Nephron progenitor cell (in vitro differentiated cells): ENCODE measurements at regions not wholly inside any gene's neighbourhood (a gene's known extent, or its start where the extent isn't known, plus 50 kb on each side); places are given as distances from the start of the nearest gene placed in this dataset.
"Not testable (repeated sequence)": the region's sequence is repeated elsewhere in the genome, so short reads cannot be mapped to it uniquely, and the experiment has no call there.

Experiments used
- DNase-seq: peaks from one replicate; pipeline ENCODE4 v3.0.0; 2021
- H3K27ac Mint-ChIP-seq: 2 replicates; pipeline ENCODE4 v1.8.0; 2021; ENCODE audit warnings: mild to moderate bottlenecking, moderate library complexity, mixed read lengths
- H3K27me3 Mint-ChIP-seq: 2 replicates; pipeline ENCODE4 v1.8.0; 2021; ENCODE audit warnings: mild to moderate bottlenecking, low read depth, mixed read lengths; ENCODE audit not compliant: poor library complexity
- H3K36me3 Mint-ChIP-seq: 2 replicates; pipeline ENCODE4 v1.8.0; 2021; ENCODE audit warnings: low read depth, mixed read lengths
- H3K4me1 Mint-ChIP-seq: 2 replicates; pipeline ENCODE4 v1.8.0; 2021; ENCODE audit warnings: mixed read lengths
- H3K4me3 Mint-ChIP-seq: 2 replicates; pipeline ENCODE4 v1.8.0; 2021; ENCODE audit warnings: mild to moderate bottlenecking, moderate library complexity, mixed read lengths
- H3K9me3 Mint-ChIP-seq: 2 replicates; pipeline ENCODE4 v1.8.0; 2021; ENCODE audit warnings: mild to moderate bottlenecking, moderate library complexity, mixed read lengths
- TF ChIP-seq, protein P1 (sequence below): fragments of 200-600 bp; sonication (generic); IDR thresholded peaks from 2 replicates; pipeline ENCODE4 v1.5.0; 2021; ENCODE audit warnings: antibody characterized with exemption

DNA sequence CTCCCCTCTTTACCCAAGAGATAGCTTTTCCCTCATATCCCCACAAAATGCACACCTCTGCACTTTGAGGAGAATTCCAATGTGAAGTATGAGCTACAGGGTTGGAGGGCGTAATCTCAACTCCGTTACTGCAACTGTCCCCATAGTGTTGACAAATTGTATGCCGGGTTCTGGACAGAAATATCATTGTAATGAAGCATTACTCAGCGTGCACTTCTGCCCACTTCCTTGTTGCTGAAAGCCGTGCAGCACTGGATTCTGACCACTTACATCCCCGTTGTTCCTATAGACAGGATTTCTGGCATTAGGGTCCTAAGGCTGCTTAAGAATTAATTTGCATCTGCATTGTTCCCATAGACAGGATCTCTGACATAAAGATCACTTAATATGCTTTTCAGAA is 205.6 kb downstream of the RHOU start:
- Mint-ChIP-seq H3K27ac (no peak overlapping the region), H3K4me3 (no peak overlapping the region), H3K4me1 (peaks cover 50% of the 10 kb centered on the region), H3K9me3 (peaks cover 9% of the 10 kb centered on the region), H3K36me3 (no peaks in the 10 kb centered on the region), H3K27me3 (peaks cover 3% of the 10 kb centered on the region)
- TF ChIP-seq, protein P1, sequence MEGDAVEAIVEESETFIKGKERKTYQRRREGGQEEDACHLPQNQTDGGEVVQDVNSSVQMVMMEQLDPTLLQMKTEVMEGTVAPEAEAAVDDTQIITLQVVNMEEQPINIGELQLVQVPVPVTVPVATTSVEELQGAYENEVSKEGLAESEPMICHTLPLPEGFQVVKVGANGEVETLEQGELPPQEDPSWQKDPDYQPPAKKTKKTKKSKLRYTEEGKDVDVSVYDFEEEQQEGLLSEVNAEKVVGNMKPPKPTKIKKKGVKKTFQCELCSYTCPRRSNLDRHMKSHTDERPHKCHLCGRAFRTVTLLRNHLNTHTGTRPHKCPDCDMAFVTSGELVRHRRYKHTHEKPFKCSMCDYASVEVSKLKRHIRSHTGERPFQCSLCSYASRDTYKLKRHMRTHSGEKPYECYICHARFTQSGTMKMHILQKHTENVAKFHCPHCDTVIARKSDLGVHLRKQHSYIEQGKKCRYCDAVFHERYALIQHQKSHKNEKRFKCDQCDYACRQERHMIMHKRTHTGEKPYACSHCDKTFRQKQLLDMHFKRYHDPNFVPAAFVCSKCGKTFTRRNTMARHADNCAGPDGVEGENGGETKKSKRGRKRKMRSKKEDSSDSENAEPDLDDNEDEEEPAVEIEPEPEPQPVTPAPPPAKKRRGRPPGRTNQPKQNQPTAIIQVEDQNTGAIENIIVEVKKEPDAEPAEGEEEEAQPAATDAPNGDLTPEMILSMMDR = no peak
- no peak for DNase-seq

DNA sequence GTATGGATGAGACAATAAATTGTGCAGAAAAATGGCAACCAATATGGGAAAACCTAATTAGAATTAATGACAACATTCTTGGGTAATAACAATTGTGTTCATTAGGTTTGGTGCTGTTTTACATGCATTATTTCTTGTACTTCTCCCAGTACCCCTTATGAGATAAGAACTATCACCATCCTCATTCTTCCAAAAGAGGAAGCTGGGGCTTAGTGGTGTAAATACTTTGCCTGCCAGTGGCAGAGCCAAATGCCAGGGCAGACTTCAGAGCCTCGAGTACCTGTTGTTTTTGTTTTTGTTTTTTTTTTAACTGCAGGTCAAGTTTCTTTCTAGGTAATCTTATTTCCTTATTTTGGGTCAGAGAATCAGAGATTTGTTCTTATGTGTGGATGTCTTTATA is 206.4 kb downstream of the RHOU start:
- Mint-ChIP-seq H3K27ac (no peak overlapping the region), H3K4me3 (no peak overlapping the region), H3K4me1 (peaks cover 45% of the 10 kb centered on the region), H3K27me3 (no peaks in the 10 kb centered on the region), H3K36me3 (no peaks in the 10 kb centered on the region), H3K9me3 (peaks cover 9% of the 10 kb centered on the region)
- TF ChIP-seq, protein P1 = no peak
- no peak for DNase-seq

DNA sequence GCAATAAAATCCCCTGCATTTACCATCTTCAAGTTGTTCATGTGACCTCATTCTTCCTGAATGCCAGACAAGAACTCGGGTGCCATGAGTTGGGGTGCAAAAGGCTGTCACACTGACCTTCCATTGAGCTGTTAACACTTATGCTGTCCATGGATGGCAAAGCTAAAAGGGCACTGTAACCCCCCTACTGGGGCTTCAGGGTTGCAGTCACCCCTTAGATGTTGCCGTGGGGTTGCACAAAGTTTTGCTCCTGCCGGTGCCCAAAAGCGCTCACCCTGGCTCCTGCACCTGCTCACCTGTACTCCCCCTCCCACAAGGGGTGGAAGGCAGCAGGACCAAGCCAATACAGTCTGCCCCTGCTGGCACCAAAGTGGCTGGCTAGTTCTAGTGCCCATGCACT is 208.2 kb downstream of the RHOU start:
- H3K27ac Mint-ChIP-seq = no peak overlapping the region
- H3K27me3 Mint-ChIP-seq = no peaks in the 10 kb centered on the region
- H3K4me3 Mint-ChIP-seq = no peak overlapping the region

DNA sequence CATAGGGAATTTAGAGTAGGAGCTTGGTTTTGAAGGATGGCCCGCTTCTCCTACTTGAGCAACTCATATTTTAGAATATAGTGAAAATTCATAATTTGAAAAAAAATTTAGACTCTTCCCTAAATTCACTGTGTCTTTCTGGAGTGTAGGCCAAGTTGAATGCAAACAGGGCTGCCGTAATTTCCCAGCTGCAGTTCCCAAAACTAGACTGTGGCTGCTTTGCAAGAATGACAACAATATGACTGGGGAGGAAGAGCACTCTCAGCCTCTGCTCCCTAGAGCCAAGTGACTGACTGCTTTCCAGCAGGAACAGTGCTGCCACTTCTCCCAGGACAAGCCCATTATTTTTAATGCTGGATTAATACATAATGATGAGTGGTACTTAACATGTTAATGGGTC is 209.0 kb downstream of the RHOU start:
- Mint-ChIP-seq H3K4me1 (peaks cover 19% of the 10 kb centered on the region), H3K4me3 (no peak overlapping the region), H3K36me3 (no peaks in the 10 kb centered on the region), H3K9me3 (peaks cover 9% of the 10 kb centered on the region), H3K27me3 (no peaks in the 10 kb centered on the region), H3K27ac (no peak overlapping the region)
- TF ChIP-seq, protein P1 = no peak
- DNase-seq = no peak

More for the DNA sequence above, 208.2 kb downstream of the RHOU start:
- peaks cover 28% of the 10 kb centered on the region for H3K4me1 Mint-ChIP-seq
- H3K36me3 Mint-ChIP-seq = no peaks in the 10 kb centered on the region
- TF ChIP-seq, protein P1 = no peak
- DNase-seq = no peak
- H3K9me3 Mint-ChIP-seq = peaks cover 9% of the 10 kb centered on the region

DNA sequence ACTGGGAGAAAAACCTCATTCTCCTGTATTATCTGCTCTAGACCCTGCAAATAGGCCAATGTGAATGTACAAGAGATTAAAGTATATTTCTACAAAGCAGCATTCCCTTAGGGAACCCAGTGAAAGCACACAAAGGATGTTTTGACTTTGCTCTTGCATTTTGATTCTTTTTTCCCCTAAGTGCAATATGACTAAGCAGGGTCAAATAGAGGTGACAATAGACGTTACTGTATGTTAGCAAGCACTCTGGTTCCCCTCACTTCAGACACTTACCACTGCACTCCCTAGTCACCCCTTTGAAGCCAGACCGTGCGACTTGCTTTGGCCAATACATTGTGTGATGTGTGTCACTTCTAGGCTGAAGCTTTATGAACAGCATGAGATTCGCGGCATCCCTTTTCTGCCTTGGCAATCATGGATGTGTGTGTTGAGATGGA is 209.7 kb downstream of the RHOU start:
- Mint-ChIP-seq H3K27me3 (no peaks in the 10 kb centered on the region), H3K9me3 (peaks cover 9% of the 10 kb centered on the region), H3K4me3 (no peak overlapping the region), H3K36me3 (no peaks in the 10 kb centered on the region), H3K27ac (no peak overlapping the region), H3K4me1 (peaks cover 12% of the 10 kb centered on the region)
- TF ChIP-seq, protein P1 = no peak
- DNase-seq = no peak

DNA sequence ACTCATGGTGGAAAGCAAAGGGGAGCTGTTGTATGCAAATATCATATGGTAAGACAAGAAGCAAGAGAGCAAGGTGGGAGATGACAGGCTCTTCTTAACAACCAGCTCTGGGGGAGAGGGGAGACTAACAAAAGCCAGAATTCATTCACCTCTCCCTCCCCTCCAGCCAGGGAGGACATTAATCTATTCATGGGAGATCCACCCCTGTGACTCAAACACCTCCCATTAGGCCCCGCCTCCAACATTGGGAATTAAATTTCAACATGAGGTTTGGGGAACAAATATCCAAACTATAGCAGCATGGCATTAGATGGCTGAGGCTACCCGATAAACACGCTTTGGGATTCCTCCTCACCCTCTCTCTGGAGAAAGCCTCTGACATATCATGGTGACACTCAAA is 210.6 kb downstream of the RHOU start:
- Mint-ChIP-seq H3K27ac (no peak overlapping the region), H3K27me3 (no peaks in the 10 kb centered on the region)
- TF ChIP-seq, protein P1 = no peak

DNA sequence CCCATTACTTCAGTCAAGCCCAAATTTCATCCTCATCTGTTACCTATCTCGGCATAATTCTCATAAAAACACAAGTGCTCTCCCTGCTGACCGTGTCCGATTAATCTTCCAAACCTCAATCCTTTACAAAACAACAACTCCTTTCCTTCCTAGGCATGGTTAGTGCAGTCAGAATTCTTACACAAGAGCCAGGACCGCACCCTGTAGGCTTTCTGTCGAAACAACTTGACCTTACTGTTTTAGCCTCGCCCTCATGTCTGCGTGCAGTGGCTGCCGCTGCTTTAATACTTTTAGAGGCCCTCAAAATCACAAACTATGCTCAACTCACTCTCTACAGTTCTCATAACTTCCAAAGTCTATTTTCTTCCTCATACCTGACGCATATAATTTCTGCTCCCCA is 214.3 kb downstream of the RHOU start:
- not testable (repeated sequence) for H3K4me3 Mint-ChIP-seq, H3K27ac Mint-ChIP-seq, H3K27me3 Mint-ChIP-seq, H3K9me3 Mint-ChIP-seq, H3K36me3 Mint-ChIP-seq, H3K4me1 Mint-ChIP-seq, DNase-seq

More for the DNA sequence above, 210.6 kb downstream of the RHOU start:
- Mint-ChIP-seq H3K4me1 (peaks cover 7% of the 10 kb centered on the region), H3K9me3 (peaks cover 9% of the 10 kb centered on the region), H3K36me3 (no peaks in the 10 kb centered on the region), H3K4me3 (no peak overlapping the region)
- no peak for DNase-seq
